ENCODE measurements at regions not wholly inside any gene's neighbourhood (a gene's known extent, or its start where the extent isn't known, plus 50 kb on each side); places are given as distances from the start of the nearest gene placed in this dataset.

DNA sequence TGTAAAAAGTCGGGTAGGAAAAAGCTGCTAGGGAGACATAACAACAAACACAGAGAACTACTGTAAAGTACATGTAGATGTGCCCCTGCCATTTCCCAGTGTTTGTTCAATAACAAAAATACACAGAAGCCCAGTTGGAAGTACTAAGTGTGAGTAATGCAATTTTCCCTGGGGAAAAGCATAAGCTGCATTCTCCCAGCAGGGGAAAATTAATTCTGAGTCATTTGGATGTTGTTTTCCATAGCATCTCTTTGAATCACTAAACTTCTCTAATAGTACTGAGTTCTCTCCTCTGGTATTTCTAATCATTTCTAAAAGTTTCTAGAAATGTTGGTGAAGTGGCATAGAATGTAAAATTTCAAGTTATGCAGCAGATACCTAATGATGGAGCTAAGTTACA lies 1114.9 kb downstream of the C4orf33 start:
- DNase-seq: peak in 1 of 2 experiments; percentile 16

DNA sequence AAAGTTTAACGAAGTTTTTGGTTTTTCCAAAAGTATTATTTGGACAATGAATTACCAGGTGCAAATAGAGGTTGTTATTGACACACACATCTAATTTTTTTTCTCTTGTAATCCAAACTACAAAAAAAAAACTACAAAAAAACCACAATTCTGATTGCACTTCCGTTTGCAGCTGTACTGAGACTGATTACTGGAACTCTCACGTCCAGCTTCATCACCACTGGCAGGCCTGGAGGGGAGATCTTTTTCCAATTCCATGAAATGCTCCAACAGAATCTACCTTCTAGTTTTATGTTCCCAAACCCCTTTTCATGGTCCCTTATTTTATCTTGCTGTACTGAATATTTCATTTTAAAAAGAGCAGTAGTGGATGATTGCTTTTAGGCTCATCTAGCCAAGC lies 1118.3 kb downstream of the C4orf33 start:
- no peak for DNase-seq

DNA sequence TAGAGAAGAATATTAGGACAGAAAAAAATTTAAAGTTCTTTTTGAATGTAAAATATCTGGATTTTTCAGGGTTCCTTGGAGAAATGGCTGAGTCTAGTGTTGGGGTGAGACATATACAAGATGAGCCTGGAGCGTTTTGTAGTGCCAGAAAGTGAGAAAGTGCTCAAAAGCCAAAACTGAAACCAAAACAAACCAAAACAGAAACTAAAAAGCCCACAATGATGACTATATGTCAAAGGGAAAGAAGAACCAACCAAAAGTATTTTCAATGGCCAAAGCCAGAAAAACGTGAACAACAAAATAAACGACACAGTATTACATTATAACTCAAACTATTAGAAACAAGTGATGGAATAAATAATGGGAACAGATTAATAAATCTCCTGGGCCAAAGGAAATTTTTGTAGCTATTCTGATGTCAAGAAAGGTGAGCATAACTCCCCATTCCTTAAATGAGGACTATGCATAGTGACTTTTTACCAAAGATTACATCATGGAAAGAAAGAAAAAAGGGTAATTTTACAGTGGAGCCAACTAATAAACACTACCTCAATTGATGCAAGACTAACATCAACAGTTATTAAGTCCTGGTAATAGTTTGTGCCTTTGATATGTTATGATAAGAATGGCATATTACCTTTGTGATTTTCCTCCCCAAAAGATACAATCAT lies 1137.6 kb downstream of the C4orf33 start:
- DNase-seq: no peak

DNA sequence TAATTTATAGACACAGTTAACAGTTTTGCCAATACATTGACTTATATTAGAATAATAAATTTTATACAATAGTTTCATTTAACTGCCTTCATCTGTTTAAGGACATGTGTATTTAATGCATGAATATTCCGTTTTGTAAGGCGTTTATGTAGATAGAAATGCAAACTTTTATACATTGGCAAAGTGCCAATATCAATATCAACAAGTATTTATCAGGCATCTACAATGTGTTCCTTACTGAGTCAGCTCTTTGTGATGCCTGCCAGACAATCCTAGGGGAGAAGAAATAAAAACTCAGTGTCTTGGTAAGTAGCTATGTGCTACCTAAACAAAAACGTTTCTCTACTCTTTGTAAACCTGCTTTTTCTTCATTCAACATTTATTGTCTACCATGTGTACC lies 1142.2 kb downstream of the C4orf33 start:
- DNase-seq: no peak

DNA sequence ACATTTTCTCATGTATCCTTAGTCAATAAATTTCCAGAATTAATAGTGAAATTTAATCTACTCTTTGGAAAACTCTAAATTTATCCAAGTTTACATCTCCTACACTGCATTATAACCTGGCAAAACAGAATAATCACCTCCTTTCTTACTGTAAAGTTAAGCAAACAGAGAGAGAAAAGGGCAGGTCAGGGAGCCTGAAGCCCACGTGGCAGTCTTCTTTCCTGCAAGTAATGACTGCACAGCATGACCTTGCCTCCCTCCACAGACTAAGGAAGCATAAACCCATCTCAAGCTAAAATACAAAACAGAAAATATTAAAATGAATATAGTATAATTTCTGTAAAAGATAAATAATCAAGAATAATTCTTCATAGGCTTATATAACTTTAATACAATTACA lies 1153.0 kb downstream of the C4orf33 start:
- DNase-seq: no peak

DNA sequence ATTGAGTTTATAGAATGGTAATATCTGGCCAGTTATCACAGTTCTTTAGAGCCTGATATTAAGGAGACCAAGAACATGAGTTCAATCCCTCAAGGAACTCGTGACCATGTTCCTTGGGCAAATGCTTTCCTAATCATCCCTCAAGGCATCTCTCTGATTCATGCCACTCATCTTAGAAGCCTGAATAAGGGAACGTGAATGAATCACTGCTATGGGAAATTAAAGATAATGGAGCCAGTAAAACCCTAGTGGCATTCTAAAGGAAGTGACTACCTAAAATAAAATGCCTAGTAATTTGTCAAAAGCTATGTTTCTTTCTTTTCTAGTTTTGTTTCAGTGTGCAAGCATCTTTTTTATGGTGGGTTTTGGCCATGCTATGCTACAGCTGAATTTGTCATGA lies 1161.3 kb downstream of the C4orf33 start:
- DNase-seq: no peak

DNA sequence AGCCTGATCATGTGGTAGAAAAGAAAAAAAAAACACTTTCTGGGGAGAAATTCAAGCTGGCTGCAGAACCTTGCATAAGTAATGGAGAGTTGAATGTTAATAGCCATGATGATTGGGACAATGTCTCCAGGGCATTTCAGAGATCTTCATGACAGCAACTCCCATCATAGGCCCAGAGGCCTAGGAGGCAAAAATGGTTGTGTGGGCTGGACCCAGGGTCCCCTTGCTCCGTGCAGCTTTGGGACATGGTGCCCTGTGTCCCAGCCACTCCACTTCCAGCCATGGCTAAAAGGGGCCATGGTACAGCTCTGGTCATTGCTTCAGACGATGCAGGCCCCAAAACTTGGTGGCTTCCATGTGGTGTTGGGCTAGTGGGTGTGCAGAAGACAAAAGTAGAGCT lies 1170.9 kb downstream of the C4orf33 start:
- DNase-seq: no peak

DNA sequence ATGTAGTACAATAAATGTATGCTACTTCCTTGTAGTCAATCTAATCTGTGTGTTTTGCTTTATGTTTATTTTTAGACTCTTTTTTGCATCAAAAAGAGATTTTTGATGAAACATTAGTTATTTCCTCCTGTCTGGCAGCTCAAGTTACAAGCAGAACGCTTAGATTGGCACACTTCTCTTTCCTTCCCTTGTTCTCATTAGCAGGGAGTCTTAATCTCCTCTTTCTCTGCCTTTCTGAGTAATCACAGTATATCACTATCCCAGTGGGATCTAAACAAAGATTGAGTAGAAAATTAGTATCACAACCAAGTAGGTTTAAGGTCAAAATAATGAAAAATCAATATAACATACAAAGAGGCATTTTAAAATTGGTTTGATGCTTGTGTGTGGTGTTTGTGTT lies 1192.6 kb downstream of the C4orf33 start:
- DNase-seq: no peak

DNA sequence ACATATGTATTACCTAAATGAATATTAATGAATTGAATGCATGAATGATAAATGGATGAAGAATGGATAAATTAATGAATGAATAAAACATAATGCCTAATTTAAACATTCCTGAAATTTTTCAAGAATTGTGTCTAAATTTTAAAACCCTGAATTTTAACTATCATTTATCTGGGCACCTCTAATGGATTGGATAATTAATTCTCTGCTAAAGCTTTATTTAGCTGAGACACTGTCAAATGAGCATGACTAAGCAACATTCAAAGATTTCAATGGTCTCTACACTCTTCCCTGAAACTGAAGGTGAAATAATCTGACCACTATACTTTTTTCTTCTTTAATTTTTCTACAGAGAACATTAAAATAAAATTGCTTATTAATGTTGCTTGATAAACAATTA lies 1197.7 kb downstream of the C4orf33 start:
- DNase-seq: no peak

DNA sequence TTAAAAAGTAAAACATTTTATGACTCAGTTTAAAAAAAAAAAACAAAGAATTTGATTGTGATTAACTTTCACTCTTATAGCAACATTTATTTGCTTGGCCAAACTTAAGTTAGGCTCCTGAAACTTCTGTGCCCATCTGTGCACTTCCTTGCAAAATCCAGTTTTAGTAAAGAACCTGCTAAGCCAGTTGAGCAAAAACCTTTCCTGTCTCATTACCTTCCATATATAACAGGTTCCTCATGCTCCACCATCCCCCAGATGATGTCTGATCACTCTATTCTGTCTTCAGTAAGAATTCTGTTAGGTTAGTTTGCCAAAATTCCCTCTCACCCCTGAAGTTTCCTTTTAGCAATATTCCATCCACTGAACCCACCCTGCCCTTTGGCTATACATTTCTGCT lies 1200.5 kb downstream of the C4orf33 start:
- no peak for DNase-seq

DNA sequence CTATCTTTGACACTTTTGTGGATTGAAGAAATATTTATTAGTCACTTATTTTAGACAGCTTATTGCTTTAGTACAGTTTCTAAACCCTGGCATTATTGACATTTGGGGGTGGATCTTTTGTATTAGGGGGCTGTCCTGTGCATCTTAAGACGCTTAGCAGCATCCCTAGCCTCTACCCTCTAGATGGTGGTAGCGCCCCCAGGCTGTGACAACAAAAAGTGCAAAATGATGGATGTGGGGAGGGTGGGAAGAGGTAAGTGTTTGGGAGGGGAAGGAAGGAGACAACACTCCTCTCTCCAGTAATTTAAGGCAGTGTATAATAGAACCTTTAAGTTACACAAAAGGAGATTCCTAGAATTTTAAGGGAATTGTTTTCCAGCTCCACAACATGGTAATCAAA lies 1210.6 kb downstream of the C4orf33 start:
- no peak for DNase-seq

DNA sequence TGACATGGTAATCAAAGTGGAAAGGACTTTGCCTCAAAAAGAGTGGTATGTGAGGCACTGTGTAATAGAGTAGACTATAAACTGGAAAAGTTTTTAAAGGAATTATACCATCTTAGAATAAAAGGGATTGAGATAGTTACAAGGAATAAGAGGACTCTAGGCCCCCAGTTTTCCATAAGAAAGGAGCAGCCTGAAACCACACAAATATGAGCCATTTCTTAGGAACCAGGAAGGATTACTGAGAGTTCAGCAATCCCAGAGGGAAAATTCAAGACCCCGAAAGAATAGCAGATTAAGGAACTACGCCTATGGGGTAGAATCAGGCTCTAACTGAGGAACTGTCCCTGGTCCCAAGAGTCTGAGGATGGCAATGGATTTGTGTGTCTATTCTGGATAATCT lies 1213.3 kb downstream of the C4orf33 start:
- no peak for DNase-seq

DNA sequence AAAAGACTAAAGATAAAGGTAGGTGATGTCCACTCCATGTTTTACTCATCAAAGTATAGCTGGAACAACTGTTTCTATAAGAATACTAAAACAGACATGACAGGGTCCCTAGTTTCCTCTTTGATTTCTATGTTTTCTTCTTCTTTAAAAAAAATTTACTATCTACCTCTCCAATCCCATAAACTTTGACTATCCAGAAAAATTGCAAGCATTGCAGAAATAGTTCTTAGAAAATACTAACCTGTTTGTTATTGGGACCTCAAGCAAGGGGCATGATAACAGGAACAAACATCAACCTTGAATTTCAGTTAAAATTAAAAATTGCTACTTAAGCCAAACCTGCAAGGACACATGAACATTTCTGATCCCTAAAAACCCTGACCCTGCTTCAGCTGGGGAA lies 1226.5 kb downstream of the C4orf33 start:
- DNase-seq: no peak

DNA sequence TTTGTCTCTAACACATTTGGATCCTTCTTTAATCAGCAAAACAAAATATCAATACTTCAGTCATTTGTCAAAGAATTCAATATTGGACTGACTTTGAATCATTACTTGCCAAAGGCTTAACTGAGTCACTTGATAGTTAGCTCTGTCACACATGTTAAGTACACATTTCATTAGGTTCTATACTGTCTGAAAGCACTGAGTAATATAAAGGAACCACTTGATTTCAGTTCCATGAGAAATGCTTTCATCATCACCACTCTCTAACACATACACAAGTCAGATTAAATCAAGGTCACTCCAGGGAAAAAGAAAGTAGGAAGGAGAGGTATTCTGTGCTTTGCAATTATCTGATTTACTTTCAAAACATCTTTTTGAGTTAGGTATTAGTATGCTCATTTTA lies 1233.1 kb downstream of the C4orf33 start:
- DNase-seq: no peak

DNA sequence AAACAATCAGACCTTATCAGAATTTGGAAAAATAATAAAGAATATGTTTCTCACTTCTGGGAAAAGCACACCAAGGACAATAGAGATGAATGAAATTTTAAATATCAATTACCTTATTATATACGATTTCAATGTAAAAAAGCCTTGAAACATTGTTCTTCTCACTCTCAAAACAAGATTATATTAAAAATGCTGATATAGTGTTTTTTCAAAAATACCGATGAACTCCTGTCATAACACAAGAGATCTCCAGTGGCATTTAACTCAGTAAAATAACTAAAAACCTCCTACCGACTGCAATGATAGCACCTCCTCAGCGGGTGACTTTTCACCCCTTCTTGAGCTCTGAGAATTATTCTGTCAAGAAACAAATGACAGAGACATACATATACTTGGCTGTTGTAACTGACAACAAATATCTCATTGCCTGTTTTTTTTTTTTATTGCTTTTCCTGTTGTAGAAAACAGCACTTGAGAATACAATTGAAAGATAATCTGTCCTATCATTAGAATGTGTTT lies 1237.3 kb downstream of the C4orf33 start:
- no peak for DNase-seq

DNA sequence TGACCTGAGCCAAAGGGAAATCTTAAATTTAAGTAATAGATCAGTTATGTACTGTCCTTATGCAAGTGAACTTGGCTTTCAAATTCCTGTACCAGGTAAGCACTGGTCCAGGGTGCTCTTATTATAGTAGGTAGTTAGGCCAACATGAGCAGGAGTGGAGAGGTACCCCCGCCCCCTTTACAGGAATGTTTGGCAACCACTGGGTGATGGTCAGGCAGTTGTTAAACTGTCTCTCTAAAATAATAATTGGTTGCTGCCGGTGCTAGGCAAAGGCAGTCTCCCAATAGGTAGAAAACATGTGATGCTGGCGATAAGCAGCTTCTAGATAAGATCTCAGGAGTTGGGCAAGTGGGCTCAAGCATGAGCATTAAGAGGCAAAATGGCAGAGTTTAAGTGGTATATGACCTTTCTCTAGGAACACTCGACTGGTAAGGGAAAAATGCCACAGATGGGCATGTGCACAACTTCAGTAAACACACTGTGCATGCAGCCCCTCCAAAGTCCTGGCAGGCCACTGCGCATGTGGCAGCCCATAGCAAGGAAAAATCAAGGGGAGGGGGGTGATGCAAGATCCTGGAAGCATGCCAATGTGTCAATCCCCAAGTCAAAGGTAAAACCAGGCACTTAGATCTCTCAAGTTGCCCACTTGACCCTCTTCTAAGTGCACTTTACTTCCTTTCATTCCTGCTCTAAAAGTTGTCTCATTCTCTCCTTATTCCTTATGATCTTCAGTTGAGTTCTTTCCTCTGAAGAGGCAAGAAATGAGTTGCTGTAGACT lies 1239.7 kb downstream of the C4orf33 start:
- DNase-seq: no peak

DNA sequence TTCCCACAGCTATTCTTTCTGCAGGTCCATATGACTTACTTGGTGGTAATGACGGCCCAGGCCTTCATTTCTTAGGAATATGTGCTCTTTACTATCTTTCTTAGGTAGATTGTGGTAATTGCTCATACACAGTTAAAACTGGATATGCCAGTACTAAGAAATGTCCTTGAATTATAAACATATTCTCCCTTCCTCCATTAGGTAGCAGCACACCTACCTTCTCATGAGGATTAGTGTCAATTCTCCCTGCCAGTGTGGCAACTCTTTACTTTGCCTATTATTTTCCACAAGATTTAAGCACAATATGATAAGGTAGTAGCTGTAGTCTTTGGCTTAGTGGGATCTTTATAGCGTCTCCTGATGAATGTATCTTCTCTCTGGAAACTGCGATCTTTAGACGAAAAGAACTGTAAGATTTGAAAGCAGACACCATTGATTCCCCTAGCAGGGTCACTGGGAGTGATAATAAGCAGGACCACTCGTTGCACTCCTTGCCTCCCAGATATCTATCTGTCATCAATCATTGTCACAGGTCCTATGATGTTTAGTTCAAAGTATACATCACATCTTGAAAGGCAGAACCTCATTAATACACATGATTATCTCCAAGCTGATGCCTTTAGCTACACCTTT lies 1240.7 kb downstream of the C4orf33 start:
- no peak for DNase-seq

DNA sequence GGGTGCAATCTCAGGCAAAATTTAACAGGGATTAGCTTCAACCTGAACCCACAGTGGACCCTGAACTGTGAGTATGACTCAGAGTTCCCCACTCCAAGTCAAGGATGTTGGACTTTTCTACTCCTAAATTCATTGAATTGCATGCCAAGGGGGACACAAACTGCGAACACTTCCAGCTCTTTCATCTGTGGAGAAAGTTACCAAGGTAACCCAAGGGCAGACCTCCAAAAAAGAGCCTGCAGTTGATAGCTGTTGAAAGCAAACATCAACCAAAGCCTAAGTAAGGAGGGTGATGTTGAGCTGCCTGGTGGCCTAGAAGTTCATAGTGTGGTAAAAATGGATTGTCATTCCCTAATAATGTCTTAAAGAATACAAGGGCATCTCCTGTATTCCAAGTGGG lies 1242.9 kb downstream of the C4orf33 start:
- no peak for DNase-seq

DNA sequence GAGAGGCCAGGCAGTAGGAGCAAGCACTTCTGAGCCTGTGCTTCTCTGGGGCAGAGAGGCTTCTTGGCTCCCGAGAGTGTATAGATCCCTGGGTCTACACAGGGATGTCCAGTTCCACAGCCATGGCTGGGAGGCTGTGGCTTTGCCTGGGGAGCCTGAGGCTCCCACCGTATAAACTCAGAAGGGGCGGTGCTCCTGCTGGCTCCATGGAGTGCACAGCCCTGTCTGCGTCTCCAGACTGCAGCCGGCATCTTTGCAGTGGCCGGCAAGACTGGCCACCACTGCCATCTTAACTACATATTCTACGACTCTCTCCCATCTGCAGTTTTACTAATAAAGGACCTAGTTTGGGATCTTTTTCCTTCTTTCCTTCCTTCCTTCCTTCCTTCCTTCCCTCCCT lies 1253.8 kb downstream of the C4orf33 start:
- DNase-seq: no peak

DNA sequence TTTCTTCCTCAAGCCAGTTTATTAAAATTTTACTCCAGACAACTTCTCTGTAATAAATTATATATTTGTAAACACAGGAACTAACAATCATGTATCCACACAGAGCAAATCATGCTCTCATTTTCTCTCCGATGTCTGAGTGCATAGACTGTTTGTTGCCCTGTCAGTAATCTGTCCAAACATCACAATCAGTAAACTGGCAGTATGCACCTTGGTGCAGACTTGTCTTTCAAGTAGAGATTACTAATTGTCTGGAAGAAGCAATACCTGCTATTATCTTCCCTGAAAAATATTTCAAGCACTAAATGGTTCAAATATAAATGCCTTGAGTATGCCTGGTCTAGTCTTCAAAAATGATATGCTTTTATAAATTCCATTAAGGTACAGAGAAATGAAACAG lies 1260.9 kb downstream of the C4orf33 start:
- no peak for DNase-seq

DNA sequence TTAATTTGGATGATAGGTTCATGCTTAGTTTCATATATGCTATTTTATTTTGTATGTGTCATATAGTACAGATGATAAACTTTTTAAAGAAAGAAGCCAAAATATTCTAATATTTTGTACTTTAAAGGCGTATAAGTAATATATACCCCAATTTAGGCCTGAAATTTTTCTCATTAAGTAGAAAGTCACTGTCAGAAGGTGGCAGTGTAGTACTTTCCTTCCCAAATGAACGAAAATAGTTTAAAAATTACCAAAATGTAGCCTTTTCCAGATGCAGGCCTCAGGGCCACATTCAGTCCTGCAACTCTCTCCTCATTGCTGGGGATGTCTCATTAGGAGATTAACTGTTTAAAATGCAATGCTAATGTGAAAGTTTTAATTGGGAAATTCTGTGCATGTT lies 1263.6 kb downstream of the C4orf33 start:
- DNase-seq: no peak

DNA sequence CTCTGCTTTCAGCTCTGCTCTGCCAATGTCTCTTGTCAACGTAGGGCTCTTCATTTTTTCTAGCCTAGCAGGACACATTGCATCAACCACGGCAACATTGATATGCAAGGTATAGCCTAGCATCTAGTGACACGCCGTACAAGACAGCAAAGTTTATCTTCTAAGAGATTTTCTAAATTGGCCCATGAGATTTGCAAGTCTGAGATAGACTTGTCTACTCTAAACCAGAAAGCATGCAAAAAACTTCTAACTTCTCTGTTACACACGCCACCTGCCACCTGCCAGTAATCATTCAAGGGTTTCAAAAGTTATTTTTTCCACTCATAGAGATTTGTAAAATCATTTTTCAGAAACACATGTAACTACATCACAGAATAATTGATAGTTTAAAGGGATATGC lies 1265.7 kb downstream of the C4orf33 start:
- no peak for DNase-seq

DNA sequence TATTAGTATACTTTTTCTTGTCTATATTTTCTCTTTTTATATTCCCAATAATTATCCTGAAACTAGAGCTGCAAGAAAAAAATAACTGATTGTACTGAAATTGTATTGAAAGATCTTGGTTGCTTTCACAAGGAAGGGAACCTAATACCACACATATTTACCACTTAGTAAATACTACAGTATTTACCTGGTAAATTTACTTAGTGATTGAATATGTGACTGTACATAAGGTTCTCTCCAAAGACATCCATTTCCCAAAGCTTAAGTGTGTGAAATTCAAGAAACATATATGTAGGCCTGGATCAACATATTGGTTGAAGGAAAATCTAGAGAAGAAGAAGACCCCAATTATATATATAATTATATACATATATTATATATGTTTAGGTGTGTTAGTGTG lies 1272.7 kb downstream of the C4orf33 start:
- no peak for DNase-seq

DNA sequence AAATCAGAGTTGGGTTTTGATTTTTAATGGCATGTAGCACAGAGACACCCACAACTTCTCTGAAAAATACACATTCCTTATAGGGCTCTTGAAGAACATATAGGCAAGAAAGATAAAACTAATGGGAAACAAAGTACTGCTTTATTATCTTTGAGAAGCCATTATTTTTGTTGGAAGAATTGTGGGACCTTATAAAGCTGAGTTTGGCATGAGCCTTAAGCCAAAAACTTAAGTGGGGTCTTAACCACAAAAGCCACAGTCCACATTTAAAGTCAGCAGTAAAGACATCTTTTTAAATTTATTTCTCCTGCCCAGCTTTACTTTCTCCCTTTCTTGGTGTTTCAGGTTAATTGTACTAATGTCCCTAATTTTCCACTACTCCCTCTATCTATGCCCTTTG lies 1297.3 kb downstream of the C4orf33 start:
- no peak for DNase-seq
